Uterus (tissue), 2 donors: ENCODE measurements at regions not wholly inside any gene's neighbourhood (a gene's known extent, or its start where the extent isn't known, plus 50 kb on each side); places are given as distances from the start of the nearest gene placed in this dataset.

Experiments used
- POLR2A ChIP-seq, 2 donors: fragments of 450-650 bp; IDR thresholded peaks; one replicate each; pipeline ENCODE4 v1.6.1; 2016; ENCODE audit warnings: antibody characterized with exemption in 2 of 2, mild to moderate bottlenecking in 1 of 2, moderate library complexity in 1 of 2
- TF ChIP-seq, protein P1 (sequence below), 4 experiments: fragments of 200-600 bp in 2 of 4; fragments of 450-650 bp in 2 of 4; sonication (generic) in 2 of 4; IDR thresholded peaks; one replicate each; pipeline ENCODE4 v1.5.1; 2016 to 2019; ENCODE audit warnings: antibody characterized with exemption in 4 of 4, mild to moderate bottlenecking in 2 of 4, moderate library complexity in 1 of 4

DNA sequence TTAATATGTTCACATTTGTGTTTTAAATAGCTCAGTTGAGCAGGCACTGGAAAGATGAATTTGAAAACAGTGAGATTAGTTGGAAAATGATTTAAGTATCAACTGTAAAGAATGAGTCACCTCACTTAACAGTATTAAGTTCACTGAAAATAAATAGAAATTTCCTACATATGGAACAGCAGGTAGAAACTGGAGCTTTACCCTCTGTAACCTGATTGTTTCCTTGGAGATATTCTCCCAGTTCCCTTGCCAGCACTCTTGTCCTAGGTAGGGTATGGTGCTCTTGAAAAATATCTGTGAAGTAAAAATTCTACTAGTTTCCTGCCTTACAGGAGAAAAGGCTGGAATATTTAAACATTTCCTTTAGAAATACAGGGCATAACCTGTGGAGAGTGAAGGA is 81.3 kb upstream of the DLGAP1 start:
- TF ChIP-seq, protein P1, sequence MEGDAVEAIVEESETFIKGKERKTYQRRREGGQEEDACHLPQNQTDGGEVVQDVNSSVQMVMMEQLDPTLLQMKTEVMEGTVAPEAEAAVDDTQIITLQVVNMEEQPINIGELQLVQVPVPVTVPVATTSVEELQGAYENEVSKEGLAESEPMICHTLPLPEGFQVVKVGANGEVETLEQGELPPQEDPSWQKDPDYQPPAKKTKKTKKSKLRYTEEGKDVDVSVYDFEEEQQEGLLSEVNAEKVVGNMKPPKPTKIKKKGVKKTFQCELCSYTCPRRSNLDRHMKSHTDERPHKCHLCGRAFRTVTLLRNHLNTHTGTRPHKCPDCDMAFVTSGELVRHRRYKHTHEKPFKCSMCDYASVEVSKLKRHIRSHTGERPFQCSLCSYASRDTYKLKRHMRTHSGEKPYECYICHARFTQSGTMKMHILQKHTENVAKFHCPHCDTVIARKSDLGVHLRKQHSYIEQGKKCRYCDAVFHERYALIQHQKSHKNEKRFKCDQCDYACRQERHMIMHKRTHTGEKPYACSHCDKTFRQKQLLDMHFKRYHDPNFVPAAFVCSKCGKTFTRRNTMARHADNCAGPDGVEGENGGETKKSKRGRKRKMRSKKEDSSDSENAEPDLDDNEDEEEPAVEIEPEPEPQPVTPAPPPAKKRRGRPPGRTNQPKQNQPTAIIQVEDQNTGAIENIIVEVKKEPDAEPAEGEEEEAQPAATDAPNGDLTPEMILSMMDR (IDR thresholded peaks at IDR 0.05): no peak
- no peak for TF ChIP-seq POLR2A (IDR thresholded peaks at IDR 0.05)
